ENCODE measurements at regions not wholly inside any gene's neighbourhood (a gene's known extent, or its start where the extent isn't known, plus 50 kb on each side); places are given as distances from the start of the nearest gene placed in this dataset.

DNA sequence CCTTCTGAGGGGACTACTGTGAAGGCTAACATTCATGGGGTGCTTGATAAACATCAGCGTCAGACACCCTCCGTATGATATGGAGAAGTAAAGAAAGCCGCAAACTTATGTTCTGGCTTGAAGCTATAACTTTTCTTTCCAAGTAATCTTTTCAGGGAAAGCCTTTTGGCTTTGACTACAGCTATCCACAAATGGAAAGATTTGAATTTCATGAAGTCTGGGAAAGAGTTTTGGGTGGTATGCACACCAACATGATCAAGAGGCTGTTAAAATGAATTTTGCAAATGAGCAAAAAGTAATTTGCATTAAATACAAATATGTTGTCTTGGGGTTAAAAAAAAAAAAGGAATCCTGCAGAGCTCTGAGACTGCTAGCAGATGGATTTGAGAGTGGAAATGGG, 114.8 kb upstream of the LIMCH1 start:
- FAIRE-seq (no peak), DNase-seq (ENCODE audit: insufficient read length, low spot score) (no peak)

DNA sequence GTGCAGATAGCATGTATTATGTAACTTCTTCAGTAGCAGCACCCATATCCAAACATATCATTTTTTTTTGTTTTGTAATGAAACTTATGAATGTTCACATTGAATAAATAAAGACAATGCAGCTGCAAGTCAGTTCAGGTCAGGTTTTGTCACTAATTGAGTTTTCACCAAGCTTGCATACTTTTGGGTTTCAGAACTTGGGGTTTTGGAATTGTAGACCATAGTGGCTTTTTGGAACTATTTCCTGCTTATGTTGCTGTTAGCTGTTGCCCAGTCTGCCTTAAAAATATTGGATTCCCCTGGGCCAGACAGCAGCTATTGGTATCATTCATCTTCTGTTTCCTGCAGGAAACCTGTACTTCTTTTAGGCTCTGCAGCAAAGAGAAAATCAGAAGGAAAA, 113.4 kb upstream of the LIMCH1 start:
- no peak for FAIRE-seq
- DNase-seq (ENCODE audit: insufficient read length, low spot score), result no peak

DNA sequence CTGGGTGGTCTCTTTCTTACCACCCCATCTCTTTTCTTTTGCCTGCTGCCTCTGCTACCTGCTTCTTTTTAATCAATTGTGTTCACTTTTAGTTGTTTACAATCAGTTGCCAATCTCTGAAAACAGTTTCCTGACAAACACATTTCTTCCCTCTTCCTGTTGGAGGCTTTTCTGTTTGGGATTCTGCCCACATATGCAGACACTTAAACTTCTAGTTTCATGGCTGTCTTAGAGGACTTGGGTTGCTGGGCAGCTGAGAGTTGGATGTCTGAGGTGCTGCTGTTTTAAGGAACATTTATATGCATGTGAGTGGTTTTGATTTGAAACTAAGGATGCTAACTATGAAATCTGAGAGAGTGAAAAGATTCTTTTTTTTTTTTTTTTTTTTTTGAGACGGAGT, 112.3 kb upstream of the LIMCH1 start:
- FAIRE-seq (no peak), DNase-seq (ENCODE audit: insufficient read length, low spot score) (no peak)

DNA sequence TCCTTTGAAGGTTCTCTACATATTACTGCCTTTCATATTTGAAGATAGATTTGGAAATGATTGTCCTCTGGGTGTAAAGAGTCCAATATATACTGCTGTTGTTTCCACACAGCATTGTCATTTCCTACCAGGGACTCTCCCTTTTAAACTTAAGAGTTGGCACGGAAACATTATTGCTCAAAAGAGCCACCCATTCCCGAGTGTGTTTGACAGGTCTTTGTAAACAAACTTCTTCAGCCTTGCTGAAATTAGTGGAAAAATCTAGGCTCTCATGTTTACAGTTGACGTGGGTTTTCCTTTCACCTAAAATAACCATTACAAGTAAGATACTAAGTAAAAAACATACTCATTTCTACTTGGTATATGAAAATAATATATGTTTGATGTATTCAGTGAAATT, 111.4 kb upstream of the LIMCH1 start:
- DNase-seq (ENCODE audit: insufficient read length, low spot score) (no peak), FAIRE-seq (no peak)

DNA sequence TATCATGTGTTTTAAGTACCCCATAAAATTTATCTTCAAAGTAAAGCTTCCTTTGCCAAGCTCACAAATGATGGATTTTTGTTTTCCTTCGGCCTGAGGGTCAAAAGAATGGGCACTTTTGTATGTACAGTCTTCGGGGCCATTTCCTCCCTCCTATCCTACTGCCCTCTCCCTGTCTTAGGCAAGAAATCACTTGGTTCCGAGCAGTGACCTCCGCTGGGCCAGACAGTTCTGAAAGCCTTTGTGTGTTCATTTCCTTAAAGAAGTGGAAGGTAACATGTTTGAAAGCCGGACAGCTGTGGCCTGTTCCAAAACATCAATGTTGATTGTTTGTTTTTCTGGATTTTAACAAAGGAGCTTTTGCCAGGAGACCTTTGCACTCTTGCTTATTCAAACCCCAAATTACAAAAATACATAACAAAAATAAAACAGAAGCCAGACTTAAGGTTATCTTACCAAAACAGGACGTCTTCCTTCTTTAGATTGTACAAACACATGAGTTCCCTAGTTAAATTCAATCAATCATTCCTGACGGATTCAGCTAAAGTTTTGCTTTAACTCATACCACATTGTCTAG, 110.6 kb upstream of the LIMCH1 start:
- no peak for FAIRE-seq
- no peak for DNase-seq (ENCODE audit: insufficient read length, low spot score)

DNA sequence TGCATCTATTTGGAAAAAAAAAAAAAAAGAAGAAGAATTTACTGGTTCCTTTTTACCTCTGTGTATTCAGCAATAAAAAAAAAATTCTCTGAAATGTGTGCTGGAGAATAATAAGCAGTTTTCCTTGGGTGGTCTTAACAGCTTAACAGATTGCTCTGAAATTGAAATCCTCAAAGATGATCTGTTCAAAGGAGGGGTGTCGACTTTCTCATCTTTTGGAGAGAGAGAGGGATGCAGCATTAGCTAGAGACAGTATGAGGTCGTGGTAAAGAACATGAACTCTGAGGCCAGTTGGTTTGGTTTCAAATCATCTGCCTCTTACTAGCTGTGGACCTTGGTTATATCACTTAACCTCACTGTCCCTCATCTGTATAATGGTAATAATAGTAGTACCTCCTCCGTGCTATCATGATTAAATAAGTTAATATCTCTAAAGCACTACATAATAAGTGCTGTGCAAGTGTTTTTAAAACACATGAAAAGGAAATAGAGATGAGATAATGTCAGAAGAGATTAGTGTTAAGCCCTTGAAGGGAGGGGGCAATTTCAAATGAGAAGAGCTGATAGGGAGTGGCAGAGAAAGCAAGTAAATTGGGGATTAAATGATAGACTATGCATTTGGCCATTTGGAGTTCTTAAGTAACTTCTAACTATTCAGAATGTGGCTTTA, 109.9 kb upstream of the LIMCH1 start:
- FAIRE-seq, result no peak
- no peak for DNase-seq (ENCODE audit: insufficient read length, low spot score)

DNA sequence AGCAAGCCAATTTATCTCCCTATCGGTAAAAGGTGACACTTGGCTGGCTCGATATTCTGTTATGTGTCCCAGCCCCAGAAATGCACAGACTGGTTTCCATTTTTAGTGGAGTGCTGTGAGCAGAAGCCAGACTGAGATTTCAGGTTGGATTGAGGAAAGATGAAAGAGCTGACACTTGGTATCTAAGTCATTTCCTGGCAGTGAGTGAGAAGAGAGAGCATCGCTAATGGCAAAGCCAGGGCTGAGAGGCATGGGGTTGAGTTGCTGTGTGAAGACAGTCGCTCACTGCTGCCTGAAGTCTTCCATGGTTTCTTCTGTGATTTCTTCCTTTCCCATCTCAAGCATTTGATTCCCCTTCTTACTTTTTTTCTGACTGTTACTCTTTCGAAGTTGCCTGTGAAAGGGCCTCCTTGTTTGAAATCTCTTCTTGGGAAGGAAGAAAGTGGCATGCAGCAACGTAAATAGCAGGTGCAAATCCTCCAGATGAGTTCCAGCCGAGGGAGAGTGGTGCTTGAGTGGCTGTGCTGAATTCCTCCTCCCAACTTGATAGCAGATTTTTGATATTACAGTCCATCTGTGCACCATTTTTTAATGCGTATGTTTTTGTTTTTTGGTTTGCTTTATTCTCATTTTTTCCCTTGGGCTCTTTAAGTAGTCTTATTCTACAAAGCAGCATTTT, 109.2 kb upstream of the LIMCH1 start:
- no peak for DNase-seq (ENCODE audit: insufficient read length, low spot score)
- peak; percentile 4 for FAIRE-seq

DNA sequence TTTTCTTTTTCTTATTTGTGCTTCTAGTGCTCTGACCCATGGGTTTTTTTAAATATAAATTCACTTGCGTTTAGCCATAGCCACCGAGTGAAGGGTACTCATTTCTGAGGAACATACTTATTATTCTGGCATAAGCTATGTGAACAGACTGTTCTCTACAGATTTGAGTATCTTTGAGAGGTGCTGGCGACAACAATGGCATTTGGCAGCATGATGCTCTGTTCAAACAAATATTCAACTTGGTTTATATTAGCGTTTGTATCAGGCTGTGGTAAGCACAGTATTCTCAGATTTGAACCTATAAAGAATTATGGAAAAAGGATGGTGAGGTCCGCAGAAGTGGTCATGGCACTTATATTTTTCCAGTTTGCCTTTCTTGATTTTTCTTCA, 108.7 kb upstream of the LIMCH1 start:
- no peak for FAIRE-seq

DNA sequence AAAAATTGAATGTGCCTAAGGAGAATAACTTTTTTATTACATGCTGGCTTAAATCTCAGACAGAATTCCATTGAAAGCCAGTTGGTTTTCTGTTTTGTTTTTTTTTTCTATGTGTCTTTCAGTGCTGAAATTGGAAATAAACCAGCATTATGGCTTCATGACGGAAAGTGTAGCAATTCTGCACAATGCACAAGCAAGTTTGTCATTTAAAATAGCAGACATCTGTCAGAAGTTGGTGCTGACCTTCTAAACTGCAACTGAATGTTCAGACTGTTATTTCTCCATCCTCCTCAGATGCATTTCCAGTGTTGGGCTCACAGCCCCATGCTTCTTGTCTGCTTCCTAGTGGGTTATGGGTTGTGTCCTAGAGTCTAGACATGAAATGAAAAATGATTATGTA, 107.2 kb upstream of the LIMCH1 start:
- FAIRE-seq (no peak), DNase-seq (ENCODE audit: insufficient read length, low spot score) (no peak)

More for the DNA sequence above, 108.7 kb upstream of the LIMCH1 start:
- no peak for DNase-seq (ENCODE audit: insufficient read length, low spot score)

DNA sequence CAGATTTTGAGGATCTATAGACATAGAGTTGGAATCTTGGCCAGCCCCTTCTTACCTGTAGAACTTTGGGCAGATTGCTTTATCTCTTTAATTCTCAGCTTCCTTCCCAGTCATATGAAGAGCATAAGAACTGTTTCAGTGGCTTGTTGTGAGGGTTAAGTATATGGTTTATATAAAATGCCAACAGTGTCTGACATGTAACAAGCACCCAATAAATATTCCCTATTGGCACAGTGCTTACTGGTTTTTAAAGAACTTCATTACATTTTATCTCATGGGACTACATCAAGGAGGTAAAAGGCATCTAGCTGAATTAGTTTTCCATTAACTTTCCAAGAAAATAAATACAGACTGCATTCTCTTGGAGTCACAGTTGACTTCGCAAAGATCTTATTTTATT, 106.7 kb upstream of the LIMCH1 start:
- DNase-seq (ENCODE audit: insufficient read length, low spot score) (no peak), FAIRE-seq (no peak)

DNA sequence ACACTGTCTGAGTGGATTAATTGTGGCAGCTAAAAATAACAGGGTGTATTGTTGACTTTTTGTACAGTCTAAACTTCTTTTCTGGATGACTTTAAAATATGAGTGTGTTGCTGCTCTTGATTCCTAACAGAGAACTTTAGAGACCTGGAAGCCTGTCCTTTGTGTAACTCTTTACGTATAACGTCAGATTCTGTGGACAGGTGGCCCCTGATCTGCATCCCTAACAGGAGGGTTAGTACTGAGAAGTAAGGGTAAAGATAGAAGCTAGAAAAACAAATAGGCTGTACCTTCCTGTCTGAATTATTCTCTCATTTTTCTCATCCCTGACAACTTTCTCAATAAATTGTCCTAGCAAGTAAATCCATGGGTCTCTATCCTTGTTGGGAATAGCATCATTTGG, 105.7 kb upstream of the LIMCH1 start:
- FAIRE-seq, result no peak
- DNase-seq (ENCODE audit: insufficient read length, low spot score), result no peak

DNA sequence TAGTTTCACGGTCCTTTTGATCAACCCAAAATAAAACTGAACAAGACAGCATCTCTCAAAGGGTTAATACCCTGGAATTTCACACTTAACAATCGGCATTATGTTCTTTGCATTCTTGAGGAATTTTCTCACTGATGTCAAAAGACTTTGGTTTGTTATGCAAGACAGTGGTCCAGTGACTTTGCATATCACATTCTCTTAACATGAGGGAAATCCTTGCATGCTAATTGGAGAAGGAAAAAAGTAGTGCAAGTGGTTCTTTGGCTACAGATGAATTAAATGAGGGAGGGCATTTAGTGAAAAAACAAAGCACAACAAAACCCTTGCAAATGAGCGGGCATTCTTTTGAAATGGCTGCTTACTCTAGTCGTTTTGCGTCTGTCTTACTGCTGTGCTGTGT, 105.1 kb upstream of the LIMCH1 start:
- DNase-seq (ENCODE audit: insufficient read length, low spot score), result peak; percentile 44
- FAIRE-seq, result peak; percentile 40

DNA sequence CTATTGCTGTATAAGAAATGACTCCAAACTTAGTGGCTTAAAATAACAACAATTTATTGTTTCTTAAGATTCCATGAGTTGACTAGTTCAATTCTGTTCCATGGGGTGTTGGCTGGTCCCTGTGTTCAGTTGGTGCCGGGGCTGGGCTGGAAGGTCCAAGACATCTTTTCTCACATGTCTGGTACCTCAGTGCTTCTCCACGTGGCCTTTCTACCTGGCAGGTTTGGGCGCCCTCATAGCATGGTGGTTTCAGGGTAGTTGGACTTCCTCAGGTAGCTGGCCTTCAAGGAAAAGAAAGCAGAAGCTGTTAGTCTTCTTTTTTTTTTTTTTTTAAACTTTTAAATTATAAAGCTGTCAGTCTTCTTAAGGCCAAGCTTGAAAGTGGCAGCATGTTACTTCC, 104.6 kb upstream of the LIMCH1 start:
- DNase-seq (ENCODE audit: insufficient read length, low spot score) (no peak), FAIRE-seq (no peak)

DNA sequence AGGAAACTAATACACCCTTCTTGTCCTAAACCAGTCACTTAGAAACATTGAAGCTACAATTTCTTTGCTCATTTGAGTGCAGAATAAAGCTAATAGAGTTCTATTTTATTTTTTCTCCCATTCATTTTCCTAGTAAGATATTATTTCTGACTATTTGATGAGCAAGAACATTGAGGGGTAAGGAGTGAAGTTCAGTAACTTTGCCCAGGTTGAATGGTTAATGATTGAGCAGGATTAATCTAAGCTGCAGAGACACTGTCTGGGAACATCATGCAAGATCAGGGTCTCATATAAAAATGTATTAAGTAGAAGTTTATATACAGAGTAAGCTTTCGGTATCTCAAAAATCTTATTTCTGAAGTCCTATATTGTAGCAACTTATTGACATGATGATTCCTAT, 102.4 kb upstream of the LIMCH1 start:
- FAIRE-seq (no peak), DNase-seq (ENCODE audit: insufficient read length, low spot score) (no peak)

DNA sequence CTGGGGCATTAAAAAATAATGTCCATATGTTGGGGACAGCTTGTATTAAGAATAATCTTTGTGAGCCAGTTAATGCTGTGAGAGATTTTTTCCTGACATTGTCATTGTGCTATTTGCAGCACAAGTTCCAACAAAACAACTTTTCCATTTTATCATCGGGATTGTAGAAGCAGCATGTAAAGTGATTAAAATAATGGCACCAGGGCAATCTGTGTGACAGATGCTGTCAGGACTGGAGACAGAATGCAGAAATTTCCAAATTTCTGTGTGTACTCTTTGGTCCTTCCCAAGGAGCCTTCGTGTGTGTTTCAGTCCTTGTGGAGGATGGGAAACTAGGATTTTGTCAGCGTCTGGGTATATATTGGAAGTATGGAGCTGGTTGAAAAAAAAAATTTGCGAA, 101.5 kb upstream of the LIMCH1 start:
- FAIRE-seq (no peak), DNase-seq (ENCODE audit: insufficient read length, low spot score) (no peak)

DNA sequence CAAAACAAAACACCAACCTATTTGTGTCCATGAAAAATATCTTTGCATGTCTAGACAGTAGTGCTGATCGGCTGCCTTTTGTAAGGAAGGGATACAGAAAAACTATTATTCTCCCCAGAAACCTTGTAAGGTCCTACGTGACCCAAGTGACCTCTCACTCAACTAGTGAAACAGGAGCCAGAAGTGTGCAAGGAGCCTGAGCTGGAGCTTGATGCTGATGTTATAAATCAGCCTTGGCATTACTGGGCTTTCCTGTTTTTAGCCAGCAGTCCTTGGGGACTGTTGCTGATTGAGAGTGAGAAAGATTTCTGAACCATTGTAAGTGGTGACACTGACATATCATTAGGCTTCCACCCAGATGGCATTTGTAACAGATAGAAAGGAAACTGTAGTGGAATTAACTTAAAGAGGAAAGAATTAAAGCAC, 100.8 kb upstream of the LIMCH1 start:
- FAIRE-seq, result peak; percentile 62
- DNase-seq (ENCODE audit: insufficient read length, low spot score), result no peak

DNA sequence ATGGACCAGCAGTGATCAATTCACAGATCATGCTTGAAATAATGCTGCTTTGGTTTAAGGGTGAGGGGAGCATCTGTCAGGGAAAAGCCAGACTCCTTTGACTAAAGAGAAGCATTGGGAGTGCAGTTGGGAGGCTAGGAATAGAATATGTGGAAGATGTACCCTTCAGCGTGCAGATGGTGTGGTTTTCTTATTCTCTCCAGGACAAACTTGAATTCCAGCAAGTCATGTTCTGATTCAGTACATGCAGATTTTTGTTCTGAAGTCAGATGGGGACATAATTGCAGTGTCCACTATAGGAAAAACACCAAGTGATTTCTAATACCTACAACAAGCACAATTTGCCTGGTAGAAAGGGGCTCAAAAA, 99.0 kb upstream of the LIMCH1 start:
- no peak for DNase-seq (ENCODE audit: insufficient read length, low spot score)
- no peak for FAIRE-seq

DNA sequence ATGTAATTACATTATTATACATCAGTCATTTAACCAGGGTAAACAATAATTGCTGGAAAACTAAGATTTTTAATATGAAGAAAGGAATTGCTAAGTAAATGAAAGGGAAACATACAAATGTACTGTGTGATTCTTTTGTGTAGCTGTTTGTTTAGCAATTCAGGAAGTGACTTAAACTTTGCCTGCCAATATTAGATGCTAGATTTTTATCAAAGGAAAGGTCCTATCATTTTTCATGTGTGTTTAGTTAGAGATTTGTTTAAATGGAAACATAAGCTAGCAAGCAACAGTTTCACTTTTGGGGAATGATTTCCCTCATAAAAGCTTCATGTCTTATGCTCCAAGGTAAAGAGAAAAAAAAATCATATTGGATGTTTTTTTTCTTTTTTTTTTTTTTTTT, 95.1 kb upstream of the LIMCH1 start:
- no peak for DNase-seq (ENCODE audit: insufficient read length, low spot score)
- FAIRE-seq, result no peak

DNA sequence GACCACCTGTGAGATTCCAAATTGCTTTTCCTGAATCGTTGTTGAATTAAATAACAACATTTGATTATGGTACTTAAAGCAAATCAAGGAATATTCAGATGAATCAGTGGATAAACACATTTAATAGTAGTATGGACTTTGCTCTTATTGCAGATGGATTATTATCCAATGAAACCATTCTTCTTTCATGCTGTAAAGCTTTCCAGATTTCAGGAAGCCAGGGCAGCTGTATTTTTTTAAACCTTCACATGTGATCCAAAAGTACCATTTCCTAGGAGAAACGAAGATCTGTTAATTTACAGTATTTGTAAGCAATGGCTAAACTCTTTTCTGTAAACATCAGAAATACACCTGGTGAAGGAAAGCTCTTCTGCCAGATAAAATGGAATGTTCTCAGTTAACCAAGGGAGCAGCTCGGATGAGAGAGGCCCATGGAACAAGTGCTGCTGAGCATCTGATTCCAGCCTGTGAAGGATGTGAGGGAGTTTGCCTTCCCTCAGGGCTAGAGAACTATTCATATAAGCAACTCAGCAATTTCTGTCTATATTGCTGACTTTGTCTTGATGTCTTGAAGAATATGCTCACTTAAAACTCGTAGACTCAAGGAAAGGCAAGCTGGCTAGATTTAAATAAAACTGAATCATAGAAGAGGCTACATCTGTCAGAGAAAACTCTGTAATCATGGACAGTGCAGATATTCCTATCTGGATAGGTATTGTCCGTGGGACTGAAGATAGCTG, 94.4 kb upstream of the LIMCH1 start:
- DNase-seq (ENCODE audit: insufficient read length, low spot score) (no peak), FAIRE-seq (no peak)

DNA sequence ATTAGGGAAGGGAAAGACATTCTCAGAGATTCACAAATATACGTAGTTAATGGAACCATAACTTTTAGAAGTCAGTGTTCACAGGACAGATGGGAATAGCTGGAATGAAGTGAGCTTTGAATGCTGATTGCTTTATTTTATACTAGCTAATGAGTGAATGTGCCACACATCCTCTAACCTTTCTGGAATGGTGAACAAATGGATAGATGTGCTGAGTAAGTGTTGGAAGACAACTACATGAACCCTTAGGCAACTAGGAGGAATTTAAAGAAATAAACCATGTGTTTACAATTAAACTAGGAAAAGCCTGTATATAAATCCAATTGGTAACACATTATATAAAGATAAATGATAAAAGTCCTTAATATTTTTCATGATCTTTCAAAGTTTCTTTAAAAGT, 91.6 kb upstream of the LIMCH1 start:
- DNase-seq (ENCODE audit: insufficient read length, low spot score), result no peak
- no peak for FAIRE-seq

DNA sequence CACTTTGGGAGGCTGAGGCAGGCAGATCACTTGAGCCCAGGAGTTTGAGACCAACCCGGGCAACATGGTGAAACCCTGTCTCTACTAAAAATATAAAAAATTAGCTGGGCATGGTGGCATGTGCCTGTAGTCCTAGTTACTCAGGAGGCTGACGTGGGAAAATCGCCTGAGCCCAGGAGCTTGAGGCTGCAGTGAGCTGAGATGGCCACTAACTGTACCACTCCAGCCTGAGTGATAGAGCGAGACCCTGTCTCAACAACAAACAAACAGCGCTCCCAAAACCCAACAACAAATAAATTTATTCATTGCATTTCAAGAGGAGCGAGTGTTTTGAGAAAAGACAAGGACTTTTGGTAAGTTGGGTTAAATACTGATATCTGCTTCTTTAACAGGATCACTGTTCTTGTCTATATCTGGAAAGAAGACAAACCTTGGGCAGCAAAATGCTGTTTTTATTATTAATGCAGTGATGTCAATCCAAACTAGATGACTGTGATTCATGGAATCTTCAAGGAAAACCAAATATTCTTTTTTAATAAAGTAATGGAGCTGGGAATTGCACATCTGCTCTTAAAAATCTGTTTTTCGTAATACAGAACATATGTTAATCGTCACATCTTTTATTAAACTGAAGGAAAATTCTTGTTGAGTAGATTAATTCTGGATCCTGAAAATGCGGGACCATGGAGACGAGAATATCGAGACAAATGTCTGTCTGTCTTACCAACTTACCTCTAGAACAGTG, 90.8 kb upstream of the LIMCH1 start:
- DNase-seq (ENCODE audit: insufficient read length, low spot score), result no peak
- FAIRE-seq, result peak; percentile 9
